WTC11 (cell line): ENCODE measurements at regions not wholly inside any gene's neighbourhood (a gene's known extent, or its start where the extent isn't known, plus 50 kb on each side); places are given as distances from the start of the nearest gene placed in this dataset.

Source experiments
- ATAC-seq: fragments of 200-7000 bp; cut with Tn5 transposase; 2 replicates; pipeline ENCODE4 v1.10.0; 2021; ENCODE audit warnings: mild to moderate bottlenecking, moderate library complexity
- CTCF ChIA-PET: fragments of 300-600 bp; sonication (Branson Sonifier 250); formaldehyde crosslinking; loops from one replicate; lab custom pipeline; 2021; ENCODE audit warnings: antibody characterized with exemption; lab: Charles Lee
- POLR2A ChIA-PET: fragments of 350-600 bp; sonication (Branson Sonifier 250); formaldehyde crosslinking; loops from one replicate; lab custom pipeline; 2021; ENCODE audit warnings: antibody characterized with exemption; lab: Charles Lee
- DNase-seq: peaks from one replicate; pipeline ENCODE4 v3.0.0; 2021; ENCODE audit warnings: low spot score
- H3K27ac Mint-ChIP-seq: 2 replicates; pipeline ENCODE4 v1.8.0; 2021; ENCODE audit warnings: mixed read lengths
- H3K27me3 Mint-ChIP-seq: 2 replicates; pipeline ENCODE4 v1.8.0; 2021; ENCODE audit warnings: low read depth, mild to moderate bottlenecking, moderate library complexity, mixed read lengths
- H3K36me3 Mint-ChIP-seq: 2 replicates; pipeline ENCODE4 v1.8.0; 2021; ENCODE audit warnings: mixed read lengths
- H3K4me1 Mint-ChIP-seq: 2 replicates; pipeline ENCODE4 v1.8.0; 2022; ENCODE audit warnings: mixed read lengths
- H3K4me3 Mint-ChIP-seq: 2 replicates; pipeline ENCODE4 v1.8.0; 2021; ENCODE audit warnings: mild to moderate bottlenecking, moderate library complexity, mixed read lengths
- H3K9me3 Mint-ChIP-seq: 2 replicates; pipeline ENCODE4 v1.8.0; 2021; ENCODE audit warnings: mixed read lengths
- ATF1 ChIP-seq: sonication (generic); formaldehyde crosslinking; IDR thresholded peaks from 2 replicates; pipeline ENCODE4 v1.8.1; 2023; ENCODE audit warnings: mild to moderate bottlenecking, moderate library complexity, missing genetic modification reagents
- CREM ChIP-seq: sonication (generic); formaldehyde crosslinking; IDR thresholded peaks from 2 replicates; pipeline ENCODE4 v1.8.1; 2022; ENCODE audit warnings: mild to moderate bottlenecking, missing genetic modification reagents, moderate library complexity
- FOXJ3 ChIP-seq: sonication (generic); formaldehyde crosslinking; IDR thresholded peaks from 2 replicates; pipeline ENCODE4 v1.9.0; 2021; ENCODE audit warnings: missing genetic modification reagents, mild to moderate bottlenecking, borderline replicate concordance
- MXD4 ChIP-seq: fragments of 250-450 bp; sonication (Bioruptor Pico); IDR thresholded peaks from 2 replicates; pipeline ENCODE4 v1.8.0; 2021; ENCODE audit warnings: mild to moderate bottlenecking, moderate library complexity, borderline replicate concordance
- MYBL2 ChIP-seq: sonication (generic); formaldehyde crosslinking; IDR thresholded peaks from 2 replicates; pipeline ENCODE4 v1.8.1; 2023; ENCODE audit warnings: mild to moderate bottlenecking, moderate library complexity, missing genetic modification reagents
- NFYB ChIP-seq: sonication (generic); formaldehyde crosslinking; conservative IDR thresholded peaks from 2 replicates; pipeline ENCODE4 v1.8.0; 2022; ENCODE audit warnings: low read depth, missing genetic modification reagents
- RELA ChIP-seq: sonication (generic); formaldehyde crosslinking; IDR thresholded peaks from 2 replicates; pipeline ENCODE4 v1.8.1; 2022; ENCODE audit warnings: missing genetic modification reagents, mild to moderate bottlenecking, borderline replicate concordance
- SMAD3 ChIP-seq: sonication (generic); formaldehyde crosslinking; IDR thresholded peaks from 2 replicates; pipeline ENCODE4 v1.8.0; 2022; ENCODE audit warnings: missing genetic modification reagents, mild to moderate bottlenecking, borderline replicate concordance
- SMAD4 ChIP-seq: sonication (generic); formaldehyde crosslinking; IDR thresholded peaks from 2 replicates; pipeline ENCODE4 v1.8.0; 2022; ENCODE audit warnings: mild to moderate bottlenecking, missing genetic modification reagents
- TCF7 ChIP-seq: sonication (generic); formaldehyde crosslinking; IDR thresholded peaks from 2 replicates; pipeline ENCODE4 v1.8.0; 2022; ENCODE audit warnings: mild to moderate bottlenecking, low read depth, missing genetic modification reagents, moderate library complexity
- TEAD1 ChIP-seq: sonication (generic); formaldehyde crosslinking; IDR thresholded peaks from 2 replicates; pipeline ENCODE4 v1.8.0; 2022; ENCODE audit warnings: mild to moderate bottlenecking, missing genetic modification reagents
- TEAD4 ChIP-seq: sonication (generic); formaldehyde crosslinking; IDR thresholded peaks from 2 replicates; pipeline ENCODE4 v1.8.0; 2022; ENCODE audit warnings: mild to moderate bottlenecking, missing genetic modification reagents
- TF ChIP-seq, protein P1 (sequence below): sonication (generic); formaldehyde crosslinking; IDR thresholded peaks from 2 replicates; pipeline ENCODE4 v1.8.1; 2022; ENCODE audit warnings: low read depth, missing genetic modification reagents, borderline replicate concordance
- TF ChIP-seq, protein P2 (sequence below): sonication (generic); formaldehyde crosslinking; IDR thresholded peaks from 2 replicates; pipeline ENCODE4 v1.8.1; 2023; ENCODE audit warnings: mild to moderate bottlenecking, moderate library complexity, missing genetic modification reagents
- TF ChIP-seq, protein P3 (sequence below): fragments of 250-450 bp; sonication (Bioruptor Pico); IDR thresholded peaks from 2 replicates; pipeline ENCODE4 v1.8.0; 2021; ENCODE audit warnings: mild to moderate bottlenecking
- TF ChIP-seq, protein P4 (sequence below): sonication (generic); formaldehyde crosslinking; IDR thresholded peaks from 2 replicates; pipeline ENCODE4 v1.8.0; 2023; ENCODE audit warnings: missing genetic modification reagents, mild to moderate bottlenecking, borderline replicate concordance
- TF ChIP-seq, protein P5 (sequence below): fragments of 250-450 bp; sonication (Bioruptor Pico); conservative IDR thresholded peaks from 2 replicates; pipeline ENCODE4 v1.9.0; 2021; ENCODE audit warnings: mild to moderate bottlenecking
- TF ChIP-seq, protein P6 (sequence below): sonication (generic); formaldehyde crosslinking; IDR thresholded peaks from 2 replicates; pipeline ENCODE4 v1.8.0; 2022; ENCODE audit warnings: mild to moderate bottlenecking, missing genetic modification reagents
- TF ChIP-seq, protein P7 (sequence below): sonication (generic); formaldehyde crosslinking; conservative IDR thresholded peaks from 2 replicates; pipeline ENCODE4 v1.8.1; 2022; ENCODE audit warnings: mild to moderate bottlenecking, missing genetic modification reagents

DNA sequence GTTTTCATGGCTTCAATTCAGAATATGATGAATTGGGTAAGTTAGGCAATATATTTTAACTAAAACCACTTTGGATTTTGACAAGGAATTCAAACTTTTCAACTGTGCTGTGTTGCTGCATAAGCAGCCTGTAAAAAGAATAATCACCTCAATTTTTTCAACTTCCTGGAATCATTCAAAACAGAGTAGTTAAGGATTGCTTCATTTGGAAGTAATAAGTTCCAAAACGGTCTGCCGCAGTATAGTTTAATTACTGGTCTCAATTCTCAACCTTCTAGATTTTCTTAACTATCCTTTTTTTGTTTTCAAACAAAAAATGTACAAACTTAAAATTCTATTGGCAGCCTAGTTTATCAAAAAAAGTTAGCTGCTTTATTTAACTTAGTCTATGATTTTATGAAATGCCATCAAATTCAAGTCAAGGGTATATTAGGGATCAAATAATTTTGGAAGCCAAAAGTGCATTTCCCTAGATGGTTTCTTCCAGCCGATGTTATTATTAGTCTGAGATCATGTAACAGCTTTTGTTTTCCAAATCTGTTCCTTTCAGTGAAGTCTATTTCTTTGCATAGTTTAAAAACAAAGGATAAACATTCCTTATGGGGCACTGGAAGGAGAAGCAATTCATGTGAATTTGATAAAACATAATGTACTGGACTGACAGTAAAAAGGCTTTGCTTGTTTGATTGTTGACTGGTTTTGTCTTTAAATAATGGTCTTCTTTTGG lies 76.1 kb upstream of the ETAA1 start:
- Mint-ChIP-seq H3K36me3 (no peaks in the 10 kb centered on the region), H3K27ac (peak overlapping the region; percentile 67), H3K27me3 (no peaks in the 10 kb centered on the region), H3K4me1 (peaks cover 73% of the 10 kb centered on the region), H3K4me3 (peak overlapping the region; percentile 7), H3K9me3 (no peaks in the 10 kb centered on the region)
- CTCF ChIA-PET = interaction anchor here (0.7 kb wide), 1 partner anchor 43 kb away, joined by 3 read pairs; no protein-coding TSS in a partner anchor
- TF ChIP-seq FOXJ3 (CRISPR knock-in tag) (no peak), TEAD4 (no peak), NFYB (no peak), SMAD4 (CRISPR knock-in tag) (no peak)
- TF ChIP-seq, protein P1, sequence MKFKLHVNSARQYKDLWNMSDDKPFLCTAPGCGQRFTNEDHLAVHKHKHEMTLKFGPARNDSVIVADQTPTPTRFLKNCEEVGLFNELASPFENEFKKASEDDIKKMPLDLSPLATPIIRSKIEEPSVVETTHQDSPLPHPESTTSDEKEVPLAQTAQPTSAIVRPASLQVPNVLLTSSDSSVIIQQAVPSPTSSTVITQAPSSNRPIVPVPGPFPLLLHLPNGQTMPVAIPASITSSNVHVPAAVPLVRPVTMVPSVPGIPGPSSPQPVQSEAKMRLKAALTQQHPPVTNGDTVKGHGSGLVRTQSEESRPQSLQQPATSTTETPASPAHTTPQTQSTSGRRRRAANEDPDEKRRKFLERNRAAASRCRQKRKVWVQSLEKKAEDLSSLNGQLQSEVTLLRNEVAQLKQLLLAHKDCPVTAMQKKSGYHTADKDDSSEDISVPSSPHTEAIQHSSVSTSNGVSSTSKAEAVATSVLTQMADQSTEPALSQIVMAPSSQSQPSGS = no peak
- ATAC-seq = no peak
- no peak for DNase-seq
- POLR2A ChIA-PET = no interaction called here

DNA sequence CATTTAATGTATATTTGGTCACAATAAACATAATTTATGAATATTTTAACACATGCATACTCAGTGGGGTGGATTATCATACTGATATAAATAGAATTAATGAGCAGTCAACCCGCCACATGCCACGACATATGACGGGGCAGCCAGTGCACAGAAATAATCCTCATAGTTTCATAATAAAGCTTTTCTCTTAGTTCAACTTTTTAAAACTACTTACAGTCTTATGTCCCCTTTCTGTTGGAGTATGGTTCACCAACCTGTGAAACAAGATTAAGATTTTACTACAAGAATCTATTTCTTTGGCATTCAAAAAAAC lies 75.6 kb upstream of the ETAA1 start:
- no peaks in the 10 kb centered on the region for H3K9me3 Mint-ChIP-seq
- no peaks in the 10 kb centered on the region for H3K27me3 Mint-ChIP-seq
- peak overlapping the region; percentile 7; the same call in 1 of the 2 replicates for H3K4me3 Mint-ChIP-seq
- DNase-seq (no peak), ATAC-seq (no peak)
- H3K27ac Mint-ChIP-seq = peak overlapping the region; percentile 67; the same call in 1 of the 2 replicates
- ChIA-PET CTCF (interaction anchor here (0.7 kb wide), 1 partner anchor 44 kb away, joined by 3 read pairs; no protein-coding TSS in a partner anchor), POLR2A (no interaction called here)
- no peaks in the 10 kb centered on the region for H3K36me3 Mint-ChIP-seq
- H3K4me1 Mint-ChIP-seq = peaks cover 78% of the 10 kb centered on the region
- TF ChIP-seq, protein P2, sequence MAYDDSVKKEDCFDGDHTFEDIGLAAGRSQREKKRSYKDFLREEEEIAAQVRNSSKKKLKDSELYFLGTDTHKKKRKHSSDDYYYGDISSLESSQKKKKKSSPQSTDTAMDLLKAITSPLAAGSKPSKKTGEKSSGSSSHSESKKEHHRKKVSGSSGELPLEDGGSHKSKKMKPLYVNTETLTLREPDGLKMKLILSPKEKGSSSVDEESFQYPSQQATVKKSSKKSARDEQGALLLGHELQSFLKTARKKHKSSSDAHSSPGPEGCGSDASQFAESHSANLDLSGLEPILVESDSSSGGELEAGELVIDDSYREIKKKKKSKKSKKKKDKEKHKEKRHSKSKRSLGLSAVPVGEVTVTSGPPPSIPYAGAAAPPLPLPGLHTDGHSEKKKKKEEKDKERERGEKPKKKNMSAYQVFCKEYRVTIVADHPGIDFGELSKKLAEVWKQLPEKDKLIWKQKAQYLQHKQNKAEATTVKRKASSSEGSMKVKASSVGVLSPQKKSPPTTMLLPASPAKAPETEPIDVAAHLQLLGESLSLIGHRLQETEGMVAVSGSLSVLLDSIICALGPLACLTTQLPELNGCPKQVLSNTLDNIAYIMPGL = no peak
- no peak for TF ChIP-seq TEAD1 (CRISPR knock-in tag)
- TF ChIP-seq MXD4 (CRISPR knock-in tag) = no peak
- TF ChIP-seq, protein P3, sequence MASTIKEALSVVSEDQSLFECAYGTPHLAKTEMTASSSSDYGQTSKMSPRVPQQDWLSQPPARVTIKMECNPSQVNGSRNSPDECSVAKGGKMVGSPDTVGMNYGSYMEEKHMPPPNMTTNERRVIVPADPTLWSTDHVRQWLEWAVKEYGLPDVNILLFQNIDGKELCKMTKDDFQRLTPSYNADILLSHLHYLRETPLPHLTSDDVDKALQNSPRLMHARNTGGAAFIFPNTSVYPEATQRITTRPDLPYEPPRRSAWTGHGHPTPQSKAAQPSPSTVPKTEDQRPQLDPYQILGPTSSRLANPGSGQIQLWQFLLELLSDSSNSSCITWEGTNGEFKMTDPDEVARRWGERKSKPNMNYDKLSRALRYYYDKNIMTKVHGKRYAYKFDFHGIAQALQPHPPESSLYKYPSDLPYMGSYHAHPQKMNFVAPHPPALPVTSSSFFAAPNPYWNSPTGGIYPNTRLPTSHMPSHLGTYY = no peak
- no peak for TF ChIP-seq RELA
- TF ChIP-seq TEAD4 = no peak
- no peak for TF ChIP-seq ATF1 (CRISPR knock-in tag)
- no peak for TF ChIP-seq NFYB
- TF ChIP-seq, protein P4, sequence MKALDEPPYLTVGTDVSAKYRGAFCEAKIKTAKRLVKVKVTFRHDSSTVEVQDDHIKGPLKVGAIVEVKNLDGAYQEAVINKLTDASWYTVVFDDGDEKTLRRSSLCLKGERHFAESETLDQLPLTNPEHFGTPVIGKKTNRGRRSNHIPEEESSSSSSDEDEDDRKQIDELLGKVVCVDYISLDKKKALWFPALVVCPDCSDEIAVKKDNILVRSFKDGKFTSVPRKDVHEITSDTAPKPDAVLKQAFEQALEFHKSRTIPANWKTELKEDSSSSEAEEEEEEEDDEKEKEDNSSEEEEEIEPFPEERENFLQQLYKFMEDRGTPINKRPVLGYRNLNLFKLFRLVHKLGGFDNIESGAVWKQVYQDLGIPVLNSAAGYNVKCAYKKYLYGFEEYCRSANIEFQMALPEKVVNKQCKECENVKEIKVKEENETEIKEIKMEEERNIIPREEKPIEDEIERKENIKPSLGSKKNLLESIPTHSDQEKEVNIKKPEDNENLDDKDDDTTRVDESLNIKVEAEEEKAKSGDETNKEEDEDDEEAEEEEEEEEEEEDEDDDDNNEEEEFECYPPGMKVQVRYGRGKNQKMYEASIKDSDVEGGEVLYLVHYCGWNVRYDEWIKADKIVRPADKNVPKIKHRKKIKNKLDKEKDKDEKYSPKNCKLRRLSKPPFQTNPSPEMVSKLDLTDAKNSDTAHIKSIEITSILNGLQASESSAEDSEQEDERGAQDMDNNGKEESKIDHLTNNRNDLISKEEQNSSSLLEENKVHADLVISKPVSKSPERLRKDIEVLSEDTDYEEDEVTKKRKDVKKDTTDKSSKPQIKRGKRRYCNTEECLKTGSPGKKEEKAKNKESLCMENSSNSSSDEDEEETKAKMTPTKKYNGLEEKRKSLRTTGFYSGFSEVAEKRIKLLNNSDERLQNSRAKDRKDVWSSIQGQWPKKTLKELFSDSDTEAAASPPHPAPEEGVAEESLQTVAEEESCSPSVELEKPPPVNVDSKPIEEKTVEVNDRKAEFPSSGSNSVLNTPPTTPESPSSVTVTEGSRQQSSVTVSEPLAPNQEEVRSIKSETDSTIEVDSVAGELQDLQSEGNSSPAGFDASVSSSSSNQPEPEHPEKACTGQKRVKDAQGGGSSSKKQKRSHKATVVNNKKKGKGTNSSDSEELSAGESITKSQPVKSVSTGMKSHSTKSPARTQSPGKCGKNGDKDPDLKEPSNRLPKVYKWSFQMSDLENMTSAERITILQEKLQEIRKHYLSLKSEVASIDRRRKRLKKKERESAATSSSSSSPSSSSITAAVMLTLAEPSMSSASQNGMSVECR = no peak
- TF ChIP-seq CREM (CRISPR knock-in tag) = no peak
- TF ChIP-seq MYBL2 (CRISPR knock-in tag) = no peak
- TF ChIP-seq, protein P5, sequence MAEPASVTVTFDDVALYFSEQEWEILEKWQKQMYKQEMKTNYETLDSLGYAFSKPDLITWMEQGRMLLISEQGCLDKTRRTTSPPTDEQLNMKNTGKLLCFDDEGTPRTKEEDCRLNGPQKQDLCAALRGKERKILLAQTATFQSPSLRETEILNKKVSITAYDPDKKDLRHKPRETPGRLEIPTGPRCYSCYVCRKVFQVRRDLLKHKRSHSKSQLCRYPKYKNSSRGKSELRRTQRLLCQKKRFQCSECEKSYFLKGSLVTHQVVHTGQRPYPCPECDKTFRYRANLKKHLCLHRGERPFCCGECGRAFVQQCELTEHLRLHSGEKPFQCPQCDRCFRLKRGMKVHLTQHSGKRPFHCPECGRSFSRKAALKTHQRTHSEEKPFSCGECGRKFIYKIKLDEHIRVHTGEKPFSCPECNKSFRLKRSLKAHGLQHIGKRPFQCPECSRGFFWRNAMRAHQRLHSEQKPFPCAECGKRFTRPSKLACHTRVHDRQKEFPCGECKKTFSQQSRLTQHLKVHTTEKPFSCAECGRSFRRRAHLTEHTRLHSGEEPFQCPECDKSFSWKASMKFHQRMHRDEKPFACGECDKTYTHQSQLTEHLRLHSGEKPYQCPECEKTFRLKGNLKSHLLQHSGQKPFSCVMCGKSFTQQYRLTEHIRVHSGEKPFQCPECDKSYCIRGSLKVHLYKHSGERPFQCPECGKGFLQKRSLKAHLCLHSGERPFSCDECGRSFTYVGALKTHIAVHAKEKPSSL (CRISPR knock-in tag) = no peak
- TF ChIP-seq, protein P6, sequence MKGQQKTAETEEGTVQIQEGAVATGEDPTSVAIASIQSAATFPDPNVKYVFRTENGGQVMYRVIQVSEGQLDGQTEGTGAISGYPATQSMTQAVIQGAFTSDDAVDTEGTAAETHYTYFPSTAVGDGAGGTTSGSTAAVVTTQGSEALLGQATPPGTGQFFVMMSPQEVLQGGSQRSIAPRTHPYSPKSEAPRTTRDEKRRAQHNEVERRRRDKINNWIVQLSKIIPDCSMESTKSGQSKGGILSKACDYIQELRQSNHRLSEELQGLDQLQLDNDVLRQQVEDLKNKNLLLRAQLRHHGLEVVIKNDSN (CRISPR knock-in tag) = no peak
- TF ChIP-seq, protein P7, sequence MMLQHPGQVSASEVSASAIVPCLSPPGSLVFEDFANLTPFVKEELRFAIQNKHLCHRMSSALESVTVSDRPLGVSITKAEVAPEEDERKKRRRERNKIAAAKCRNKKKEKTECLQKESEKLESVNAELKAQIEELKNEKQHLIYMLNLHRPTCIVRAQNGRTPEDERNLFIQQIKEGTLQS = no peak
- TF ChIP-seq TCF7 (CRISPR knock-in tag) = no peak
- TF ChIP-seq SMAD3 (CRISPR knock-in tag) = no peak
